Activated naive CD4-positive, alpha-beta T cell treated with Interleukin-2 at 50 U/mL for 16 hours (primary cell): ENCODE measurements at regions not wholly inside any gene's neighbourhood (a gene's known extent, or its start where the extent isn't known, plus 50 kb on each side); places are given as distances from the start of the nearest gene placed in this dataset.
"Not testable (repeated sequence)": the region's sequence is repeated elsewhere in the genome, so short reads cannot be mapped to it uniquely, and the experiment has no call there.

Experiments used
- DNase-seq: peaks from one replicate; pipeline ENCODE4 v3.0.0-alpha.2; 2020

DNA sequence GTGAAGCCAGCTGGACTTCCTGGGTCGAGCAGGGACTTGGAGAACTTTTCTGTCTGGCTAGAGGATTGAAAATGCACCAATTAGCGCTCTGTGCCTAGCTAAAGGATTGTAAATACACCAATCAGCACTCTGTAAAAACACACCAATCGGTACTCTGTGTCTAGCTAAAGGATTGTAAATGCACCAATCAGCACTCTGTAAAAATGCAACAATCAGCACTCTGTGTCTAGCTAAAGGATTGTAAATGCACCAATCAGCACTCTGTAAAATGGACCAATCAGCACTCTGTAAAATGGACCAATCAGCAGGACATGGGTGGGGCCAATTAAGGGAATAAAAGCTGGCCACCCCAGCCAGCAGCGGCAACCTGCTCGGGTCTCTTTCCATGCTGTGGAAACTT lies 97.3 kb upstream of the GALNT15 start:
- DNase-seq = not testable (repeated sequence)

GRCh38 chr3:16077681-16078080 lies 96.8 kb upstream of the GALNT15 start:
- DNase-seq = not testable (repeated sequence)

DNA sequence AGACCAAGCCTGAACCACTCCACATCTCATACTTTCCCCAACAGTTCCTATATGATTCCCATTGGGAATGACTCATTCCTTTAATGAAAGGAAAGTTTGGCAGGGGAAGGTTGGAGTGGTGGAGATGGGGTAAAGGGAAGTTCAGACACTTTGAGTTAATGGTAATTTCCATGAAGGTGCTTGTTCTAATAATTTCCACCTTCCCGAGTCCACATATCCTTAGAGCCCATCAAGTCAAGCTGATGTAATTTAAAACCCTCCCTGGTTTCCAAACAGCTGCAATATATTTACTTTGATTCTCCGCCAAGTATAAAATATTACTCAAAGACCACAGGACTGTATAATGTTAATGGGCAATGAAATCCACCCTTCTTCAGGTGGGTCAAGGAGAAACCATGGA lies 95.0 kb upstream of the GALNT15 start:
- DNase-seq = no peak

DNA sequence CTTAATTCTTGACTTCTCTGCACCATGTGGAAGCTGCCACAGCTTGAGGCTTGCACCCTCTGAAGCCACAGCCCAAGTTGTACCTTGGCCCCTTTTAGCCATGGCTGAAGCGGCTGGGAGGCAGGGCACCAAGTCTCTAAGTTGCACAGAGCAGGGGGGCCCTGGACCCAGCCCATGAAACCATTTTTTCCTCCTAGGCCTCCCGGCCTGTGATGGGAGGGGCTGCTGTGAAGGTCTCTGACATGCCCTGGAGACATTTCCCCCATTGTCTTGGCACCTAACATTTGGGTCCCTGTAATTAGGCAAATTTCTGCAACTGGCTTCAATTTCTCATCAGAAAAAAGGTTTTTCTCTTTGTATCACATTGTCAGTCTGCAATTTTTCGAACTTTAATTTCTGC lies 92.8 kb upstream of the GALNT15 start:
- no peak for DNase-seq

DNA sequence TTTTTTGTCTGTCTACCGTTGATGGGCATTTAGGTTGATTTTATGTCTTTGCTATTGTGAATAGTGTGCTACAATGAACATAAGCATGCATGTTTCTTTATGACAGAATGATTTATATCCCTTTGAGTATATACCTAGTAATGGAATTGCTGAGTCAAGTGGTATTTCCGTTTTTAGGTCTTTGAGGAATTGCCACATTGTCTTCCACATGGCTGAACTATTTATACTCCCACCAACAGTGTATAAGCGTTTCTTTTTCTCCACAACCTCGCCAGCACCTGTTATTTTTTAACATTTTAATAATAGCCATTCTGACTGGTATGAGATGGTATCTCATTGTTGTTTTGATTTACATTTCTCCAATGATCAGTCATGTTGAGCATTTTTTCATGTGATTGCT lies 89.6 kb upstream of the GALNT15 start:
- no peak for DNase-seq

- no peak for DNase-seq
These were observed 89.1 kb upstream of the GALNT15 start for GRCh38 chr3:16085410-16085809.

DNA sequence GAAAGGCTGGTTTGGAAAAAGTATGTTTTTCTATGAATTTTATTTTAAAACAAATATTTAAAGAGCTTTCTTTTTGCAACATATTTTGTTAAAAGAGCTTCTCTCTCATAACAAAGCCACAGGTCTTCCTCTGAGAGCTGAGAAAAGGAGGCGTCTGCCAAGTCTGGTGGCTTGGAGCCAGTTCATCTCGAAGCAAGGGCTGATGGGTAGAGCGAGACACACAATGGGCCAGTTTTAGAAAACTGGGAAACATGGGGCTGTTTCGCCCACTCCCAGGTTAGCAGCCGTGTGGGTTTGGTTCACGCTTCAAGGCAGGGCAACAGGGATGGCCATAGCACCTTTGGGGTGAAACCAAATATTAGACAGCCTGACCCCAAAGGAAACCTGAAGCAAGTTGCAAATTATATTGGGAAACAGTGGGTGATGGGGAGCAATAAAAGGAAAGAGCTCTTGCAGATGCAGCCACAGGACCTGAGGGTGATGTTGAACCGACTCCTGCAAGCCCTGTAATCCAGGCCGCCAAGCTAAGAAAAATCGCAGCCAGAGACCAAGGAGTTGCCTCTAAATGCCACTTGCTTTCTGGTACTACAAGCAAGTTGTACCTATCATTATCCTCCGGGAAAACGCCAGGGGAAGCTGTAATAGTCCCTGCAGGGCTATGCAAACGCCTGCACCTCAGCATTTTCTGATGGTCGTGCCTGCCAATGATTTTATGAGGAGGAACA lies 88.4 kb upstream of the GALNT15 start:
- DNase-seq = no peak

GRCh38 chr3:16086690-16087089 lies 87.8 kb upstream of the GALNT15 start:
- no peak for DNase-seq

- no peak for DNase-seq
These were observed 86.0 kb upstream of the GALNT15 start for GRCh38 chr3:16088496-16088895.

- no peak for DNase-seq
These were observed 85.0 kb upstream of the GALNT15 start for GRCh38 chr3:16089521-16089920.

- DNase-seq = no peak
These were observed 84.5 kb upstream of the GALNT15 start for GRCh38 chr3:16090024-16090423.

DNA sequence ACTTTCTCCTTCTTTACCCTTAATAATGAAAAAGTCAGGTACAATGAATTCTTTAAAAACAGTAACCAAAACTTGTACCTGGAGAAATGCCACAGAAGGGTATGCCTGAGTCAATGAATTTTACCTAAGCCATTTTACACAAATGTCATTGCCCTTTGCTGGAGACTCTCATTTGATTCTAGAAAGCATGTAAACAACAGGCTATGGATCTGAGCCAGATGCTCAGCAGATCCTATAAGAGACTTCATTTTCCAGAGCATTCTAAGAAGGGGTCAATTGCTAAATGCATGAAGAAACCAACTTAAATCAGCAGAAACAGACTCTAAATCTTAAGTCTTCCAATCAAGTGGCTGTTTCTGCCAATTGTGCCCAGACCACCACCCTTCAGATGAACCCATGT lies 83.8 kb upstream of the GALNT15 start:
- no peak for DNase-seq

- no peak for DNase-seq
These were observed 81.6 kb upstream of the GALNT15 start for GRCh38 chr3:16092923-16093322.

- DNase-seq = no peak
These were observed 72.9 kb upstream of the GALNT15 start for GRCh38 chr3:16101295-16102186.

- DNase-seq = no peak
These were observed 72.3 kb upstream of the GALNT15 start for GRCh38 chr3:16102187-16102561.

- DNase-seq = no peak
These were observed 71.5 kb upstream of the GALNT15 start for GRCh38 chr3:16102905-16103364.

GRCh38 chr3:16103472-16103871 lies 71.0 kb upstream of the GALNT15 start:
- no peak for DNase-seq

DNA sequence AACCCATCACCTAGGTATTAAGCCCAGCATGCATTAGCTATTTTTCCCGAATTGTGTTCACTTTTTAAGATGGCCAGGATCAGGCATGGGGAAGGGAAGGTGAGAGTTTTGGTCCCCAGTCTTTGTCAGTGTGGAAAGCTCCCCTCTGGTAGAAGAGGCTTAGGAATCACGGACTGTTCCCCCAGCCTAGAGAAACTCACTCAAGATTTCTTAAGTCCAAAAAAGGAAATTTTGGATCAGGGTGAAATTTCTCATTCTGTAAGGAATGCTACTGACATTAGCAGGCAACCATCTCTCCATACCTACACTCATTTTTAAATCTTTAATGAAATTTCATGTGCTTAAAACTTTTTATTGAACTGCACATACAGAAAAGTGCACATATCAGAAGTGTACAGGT lies 70.3 kb upstream of the GALNT15 start:
- DNase-seq = no peak

GRCh38 chr3:16106050-16106449 lies 68.4 kb upstream of the GALNT15 start:
- DNase-seq = no peak

DNA sequence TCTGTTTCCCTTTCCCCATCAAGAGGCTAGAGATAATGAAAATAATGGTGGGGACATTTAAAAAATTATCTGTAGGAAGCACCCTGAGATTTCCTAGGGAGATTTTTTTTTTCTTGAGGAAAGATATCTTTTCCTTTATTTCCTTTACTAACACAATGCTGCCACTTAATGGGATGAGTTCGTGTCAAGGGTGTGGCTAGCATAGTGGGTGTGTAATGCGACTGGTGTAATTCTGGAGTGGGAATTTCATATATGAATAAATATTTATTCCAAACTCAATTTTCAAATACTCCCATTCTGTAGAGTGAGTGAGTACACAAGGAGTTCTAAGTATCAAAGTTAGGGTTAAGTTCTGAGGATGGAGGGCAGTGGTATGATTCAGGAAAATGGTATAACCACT lies 66.1 kb upstream of the GALNT15 start:
- DNase-seq = no peak

DNA sequence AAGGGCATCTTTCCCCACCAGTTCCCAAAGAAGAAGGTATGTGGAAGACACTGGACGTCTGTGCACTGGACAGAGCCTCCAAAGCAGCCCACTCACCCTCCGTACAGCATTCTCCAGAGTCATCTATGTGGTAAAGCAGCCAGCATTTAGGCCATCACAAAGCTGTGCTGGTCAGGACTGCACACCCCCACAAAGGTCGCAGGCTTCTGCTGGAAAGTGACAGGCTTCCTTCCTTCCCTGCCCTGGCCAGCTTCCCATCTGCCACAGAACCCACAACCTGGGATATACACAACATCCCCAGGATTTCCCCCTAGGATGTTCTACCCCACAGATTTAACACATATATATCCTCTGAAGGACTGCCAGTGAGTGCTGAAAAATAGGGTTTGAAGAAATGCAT lies 64.6 kb upstream of the GALNT15 start:
- no peak for DNase-seq

DNA sequence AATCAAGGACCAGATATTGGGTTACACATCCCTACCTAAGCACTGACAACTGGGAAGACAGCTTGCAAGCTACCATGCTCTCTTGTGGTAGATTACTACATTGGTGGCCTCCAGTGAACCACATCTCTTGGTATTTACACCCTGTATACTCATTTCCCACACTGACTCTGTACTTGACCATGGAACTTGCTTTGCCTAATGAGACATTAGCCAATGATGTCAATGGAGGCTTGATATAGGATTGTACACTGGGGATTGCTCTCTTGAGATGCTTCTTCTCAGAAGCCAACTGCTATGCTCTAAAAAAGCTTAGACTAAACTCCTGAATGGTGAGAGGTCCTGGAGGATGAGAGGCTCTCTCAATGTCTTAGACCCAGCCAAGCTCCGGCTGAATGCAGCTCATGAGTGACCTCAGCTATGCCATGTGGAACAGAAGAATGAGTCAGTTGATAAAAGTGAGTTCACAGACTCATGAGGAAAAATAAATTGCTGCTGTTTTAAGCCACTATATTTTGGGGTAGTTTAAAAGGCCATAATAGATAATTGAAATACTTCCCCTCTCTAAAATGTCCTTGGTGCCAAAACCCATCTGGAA lies 61.5 kb upstream of the GALNT15 start:
- DNase-seq = no peak

DNA sequence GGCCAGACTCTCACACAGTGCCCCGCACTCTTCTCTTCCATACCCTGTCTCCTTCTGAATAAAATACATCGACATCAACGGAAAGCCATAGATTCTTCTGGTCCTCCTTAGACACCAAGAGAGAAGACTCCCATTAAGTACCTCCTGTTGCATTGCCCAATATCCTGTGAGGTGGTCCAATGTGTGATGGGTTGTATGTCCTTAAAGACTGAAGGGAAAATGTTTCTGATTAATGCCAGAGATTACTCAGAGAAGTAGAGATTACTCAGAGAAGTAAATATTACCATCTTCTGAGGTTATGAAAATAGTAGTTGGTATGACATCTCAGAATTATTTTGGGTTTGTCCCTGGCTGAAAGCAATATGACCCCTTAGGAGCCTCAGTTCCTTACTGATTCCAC lies 60.8 kb upstream of the GALNT15 start:
- DNase-seq = no peak

- no peak for DNase-seq
These were observed 60.1 kb upstream of the GALNT15 start for GRCh38 chr3:16114429-16114828.
